ENCODE measurements at regions not wholly inside any gene's neighbourhood (a gene's known extent, or its start where the extent isn't known, plus 50 kb on each side); places are given as distances from the start of the nearest gene placed in this dataset.

- CTCF ChIA-PET = no interaction called here
- no peak overlapping the region for H3K27ac Mint-ChIP-seq
- POLR2A ChIA-PET = no interaction called here
- no peaks in the 10 kb centered on the region for H3K4me1 Mint-ChIP-seq
- ATAC-seq (ENCODE audit: low read depth) (no peak), DNase-seq (no peak)
- H3K36me3 Mint-ChIP-seq (ENCODE audit: low read depth) = no peaks in the 10 kb centered on the region
- H3K4me3 Mint-ChIP-seq = no peak overlapping the region
- no peaks in the 10 kb centered on the region for H3K9me3 Mint-ChIP-seq
- intact Hi-C loops (cut with micrococcal nuclease) = no loop called here
- no peaks in the 10 kb centered on the region for H3K27me3 Mint-ChIP-seq
- no peak for TF ChIP-seq CTCF (IDR thresholded peaks at IDR 0.05)
Measured at GRCh38 chr9:13555989-13556500, 276.6 kb upstream of the MPDZ start.

GRCh38 chr9:13555516-13555915 is 276.0 kb upstream of the MPDZ start:
- Mint-ChIP-seq H3K27me3 (no peaks in the 10 kb centered on the region), H3K27ac (no peak overlapping the region), H3K36me3 (ENCODE audit: low read depth) (no peaks in the 10 kb centered on the region), H3K4me1 (no peaks in the 10 kb centered on the region), H3K4me3 (no peak overlapping the region), H3K9me3 (no peaks in the 10 kb centered on the region)
- TF ChIP-seq CTCF (IDR thresholded peaks at IDR 0.05) = no peak
- DNase-seq (no peak), ATAC-seq (ENCODE audit: low read depth) (no peak)
- ChIA-PET POLR2A (no interaction called here), CTCF (no interaction called here)
- intact Hi-C loops (cut with micrococcal nuclease) = no loop called here

GRCh38 chr9:13554626-13555025 is 275.1 kb upstream of the MPDZ start:
- no peaks in the 10 kb centered on the region for H3K27me3 Mint-ChIP-seq
- intact Hi-C loops (cut with micrococcal nuclease) = no loop called here
- CTCF ChIA-PET = no interaction called here
- DNase-seq = no peak
- H3K9me3 Mint-ChIP-seq = no peaks in the 10 kb centered on the region
- POLR2A ChIA-PET = no interaction called here
- H3K27ac Mint-ChIP-seq = no peak overlapping the region
- no peaks in the 10 kb centered on the region for H3K36me3 Mint-ChIP-seq (ENCODE audit: low read depth)
- H3K4me3 Mint-ChIP-seq = no peak overlapping the region
- ATAC-seq (ENCODE audit: low read depth) = no peak
- no peaks in the 10 kb centered on the region for H3K4me1 Mint-ChIP-seq
- no peak for TF ChIP-seq CTCF (IDR thresholded peaks at IDR 0.05)

GRCh38 chr9:13552606-13553215 is 273.2 kb upstream of the MPDZ start:
- Mint-ChIP-seq H3K4me3 (no peak overlapping the region), H3K27ac (no peak overlapping the region), H3K9me3 (no peaks in the 10 kb centered on the region), H3K27me3 (no peaks in the 10 kb centered on the region), H3K4me1 (no peaks in the 10 kb centered on the region), H3K36me3 (ENCODE audit: low read depth) (no peaks in the 10 kb centered on the region)
- no peak for DNase-seq
- intact Hi-C loops (cut with micrococcal nuclease) = no loop called here
- ATAC-seq (ENCODE audit: low read depth) = no peak
- CTCF ChIA-PET = no interaction called here
- POLR2A ChIA-PET = no interaction called here
- no peak for TF ChIP-seq CTCF (IDR thresholded peaks at IDR 0.05)

GRCh38 chr9:13550519-13550918 is 271.0 kb upstream of the MPDZ start:
- H3K27me3 Mint-ChIP-seq = no peaks in the 10 kb centered on the region
- POLR2A ChIA-PET = no interaction called here
- H3K9me3 Mint-ChIP-seq = peaks cover 3% of the 10 kb centered on the region
- no peaks in the 10 kb centered on the region for H3K36me3 Mint-ChIP-seq (ENCODE audit: low read depth)
- H3K4me3 Mint-ChIP-seq = no peak overlapping the region
- no peaks in the 10 kb centered on the region for H3K4me1 Mint-ChIP-seq
- CTCF ChIA-PET = no interaction called here
- ATAC-seq (ENCODE audit: low read depth) (no peak), DNase-seq (no peak)
- no peak for TF ChIP-seq CTCF (IDR thresholded peaks at IDR 0.05)
- no peak overlapping the region for H3K27ac Mint-ChIP-seq
- intact Hi-C loops (cut with micrococcal nuclease) = no loop called here
